GM23338 (cell line): ENCODE measurements at regions not wholly inside any gene's neighbourhood (a gene's known extent, or its start where the extent isn't known, plus 50 kb on each side); places are given as distances from the start of the nearest gene placed in this dataset.

Experiments used
- ATAC-seq: fragments of 200-7000 bp; cut with Tn5 transposase; 3 replicates; pipeline ENCODE4 v1.9.1; 2020
- DNase-seq: peaks from one replicate; pipeline ENCODE4 v3.0.0-alpha.2; 2015; ENCODE audit warnings: low spot score
- H2AFZ ChIP-seq: fragments of 200-600 bp; sonication (generic); 2 replicates; pipeline ENCODE4 v1.8.0; 2016; ENCODE audit warnings: antibody characterized with exemption, mild to moderate bottlenecking, moderate library complexity
- H3F3A ChIP-seq: fragments of 200-600 bp; sonication (generic); replicated peaks from 2 replicates; pipeline ENCODE4 v1.8.0; 2017; ENCODE audit warnings: antibody characterized with exemption, mixed run types, low read depth
- H3K27ac ChIP-seq: fragments of 200-600 bp; sonication (generic); 2 replicates; pipeline ENCODE4 v1.6.1; 2016; ENCODE audit warnings: low read depth
- H3K27me3 ChIP-seq: fragments of 200-600 bp; sonication (generic); 2 replicates; pipeline ENCODE4 v1.8.0; 2016; ENCODE audit warnings: mild to moderate bottlenecking, mixed run types, moderate library complexity; ENCODE audit not compliant: insufficient read depth
- H3K36me3 ChIP-seq: fragments of 200-600 bp; sonication (generic); 2 replicates; pipeline ENCODE4 v1.8.0; 2016; ENCODE audit warnings: mild to moderate bottlenecking; ENCODE audit not compliant: insufficient read depth
- H3K4me1 ChIP-seq: fragments of 200-600 bp; sonication (generic); 2 replicates; pipeline ENCODE4 v1.8.0; 2016; ENCODE audit warnings: mild to moderate bottlenecking, moderate library complexity; ENCODE audit not compliant: insufficient read depth
- H3K4me2 ChIP-seq: fragments of 200-600 bp; sonication (generic); 2 replicates; pipeline ENCODE4 v1.7.1; 2017; ENCODE audit warnings: mixed run types
- H3K4me3 ChIP-seq: fragments of 200-600 bp; sonication (generic); 2 replicates; pipeline ENCODE4 v1.6.1; 2016; ENCODE audit warnings: mixed run types
- H3K79me2 ChIP-seq: fragments of 200-600 bp; sonication (generic); replicated peaks from 2 replicates; pipeline ENCODE4 v1.8.0; 2017; ENCODE audit warnings: mild to moderate bottlenecking; ENCODE audit not compliant: insufficient read depth
- H3K9me2 ChIP-seq: fragments of 200-600 bp; sonication (generic); 2 replicates; pipeline ENCODE4 v1.8.0; 2017; ENCODE audit not compliant: insufficient read depth
- H4K20me1 ChIP-seq: fragments of 200-600 bp; sonication (generic); replicated peaks from 2 replicates; pipeline ENCODE4 v1.8.0; 2017; ENCODE audit warnings: mild to moderate bottlenecking; ENCODE audit not compliant: insufficient read depth
- H3K27ac Mint-ChIP-seq: 2 replicates; pipeline ENCODE4 v1.8.0; 2020; ENCODE audit warnings: inconsistent platforms, mild to moderate bottlenecking, moderate library complexity, mixed read lengths
- H3K27me3 Mint-ChIP-seq: 3 replicates; pipeline ENCODE4 v1.8.0; 2022; ENCODE audit warnings: low read depth, mild to moderate bottlenecking, moderate library complexity, mixed read lengths, inconsistent platforms; ENCODE audit not compliant: insufficient read depth, poor library complexity
- H3K36me3 Mint-ChIP-seq: 3 replicates; pipeline ENCODE4 v1.8.0; 2021; ENCODE audit warnings: low read depth, mild to moderate bottlenecking, inconsistent platforms, moderate library complexity, mixed read lengths
- H3K4me1 Mint-ChIP-seq: 3 replicates; pipeline ENCODE4 v1.8.0; 2020; ENCODE audit warnings: mild to moderate bottlenecking, inconsistent platforms, mixed read lengths
- H3K4me3 Mint-ChIP-seq: 3 replicates; pipeline ENCODE4 v1.8.0; 2021; ENCODE audit warnings: moderate library complexity, mild to moderate bottlenecking, inconsistent platforms, mixed read lengths
- H3K9me3 Mint-ChIP-seq: 3 replicates; pipeline ENCODE4 v1.8.0; 2020; ENCODE audit warnings: moderate library complexity, mild to moderate bottlenecking, inconsistent platforms, mixed read lengths
- CREB1 ChIP-seq: fragments of 250-450 bp; sonication (Bioruptor Pico); IDR thresholded peaks from 2 replicates; pipeline ENCODE4 v1.5.0; 2020; ENCODE audit warnings: low read depth, mild to moderate bottlenecking, moderate library complexity
- EZH2 ChIP-seq: fragments of 200-600 bp; sonication (generic); IDR thresholded peaks from one replicate; pipeline ENCODE4 v1.8.0; 2017; ENCODE audit warnings: antibody characterized with exemption, mild to moderate bottlenecking, low read depth; ENCODE audit not compliant: unreplicated experiment
- EZH2phosphoT487 ChIP-seq: fragments of 200-600 bp; sonication (generic); IDR thresholded peaks from one replicate; pipeline ENCODE4 v1.8.1; 2018; ENCODE audit warnings: antibody characterized with exemption; ENCODE audit not compliant: unreplicated experiment
- JUNB ChIP-seq: IDR thresholded peaks from one replicate; pipeline ENCODE4 v1.6.1; 2016; ENCODE audit warnings: antibody characterized with exemption; ENCODE audit not compliant: unreplicated experiment
- NANOG ChIP-seq: IDR thresholded peaks from 2 replicates; pipeline ENCODE4 v1.6.1; 2016; ENCODE audit warnings: antibody characterized with exemption, borderline replicate concordance
- POLR2AphosphoS5 ChIP-seq: IDR thresholded peaks from 2 replicates; pipeline ENCODE4 v1.6.1; 2016; ENCODE audit warnings: antibody characterized with exemption, low read depth
- STAT1 ChIP-seq: IDR thresholded peaks from one replicate; pipeline ENCODE4 v1.6.1; 2016; ENCODE audit warnings: antibody characterized with exemption; ENCODE audit not compliant: unreplicated experiment
- ZNF114 ChIP-seq: fragments of 250-450 bp; sonication (Bioruptor Pico); IDR thresholded peaks from 2 replicates; pipeline ENCODE4 v1.5.0; 2020; ENCODE audit warnings: mild to moderate bottlenecking, moderate library complexity
- ZNF331 ChIP-seq: fragments of 250-450 bp; sonication (Bioruptor Pico); IDR thresholded peaks from 2 replicates; pipeline ENCODE4 v1.5.0; 2020; ENCODE audit warnings: low read depth, mild to moderate bottlenecking, moderate library complexity
- TF ChIP-seq, protein P1 (sequence below): IDR thresholded peaks from 2 replicates; pipeline ENCODE4 v1.6.1; 2016; ENCODE audit warnings: antibody characterized with exemption
- TF ChIP-seq, protein P2 (sequence below): IDR thresholded peaks from one replicate; pipeline ENCODE4 v1.6.1; 2018; ENCODE audit warnings: antibody characterized with exemption; ENCODE audit not compliant: unreplicated experiment
- TF ChIP-seq, protein P3 (sequence below), 2 experiments: fragments of 200-600 bp in 1 of 2; sonication (generic) in 1 of 2; conservative IDR thresholded peaks; 2 replicates each; pipeline versions ENCODE4 v1.5.1 to v1.6.1; 2016 to 2017; ENCODE audit warnings: antibody characterized with exemption in 2 of 2, low read depth in 2 of 2, mild to moderate bottlenecking in 2 of 2, moderate library complexity in 1 of 2

- Histone ChIP-seq H3K27ac (no peak overlapping the region), H3K4me3 (no peak overlapping the region), H2AFZ (no peak overlapping the region), H4K20me1 (no peaks in the 10 kb centered on the region), H3K4me1 (no peaks in the 10 kb centered on the region), H3F3A (no peaks in the 10 kb centered on the region), H3K9me2 (no peaks in the 10 kb centered on the region), H3K36me3 (no peaks in the 10 kb centered on the region), H3K27me3 (no peaks in the 10 kb centered on the region), H3K79me2 (no peaks in the 10 kb centered on the region), H3K4me2 (no peak overlapping the region)
- ATAC-seq: no peak
- H3K4me3 Mint-ChIP-seq: no peak overlapping the region
- no peaks in the 10 kb centered on the region for H3K4me1 Mint-ChIP-seq
- H3K36me3 Mint-ChIP-seq: no peaks in the 10 kb centered on the region
- peaks cover 2% of the 10 kb centered on the region for H3K27me3 Mint-ChIP-seq
- DNase-seq: no peak
- no peaks in the 10 kb centered on the region for H3K9me3 Mint-ChIP-seq
- no peak overlapping the region for H3K27ac Mint-ChIP-seq
- TF ChIP-seq JUNB (no peak), NANOG (no peak), CREB1 (CRISPR knock-in tag) (no peak), POLR2AphosphoS5 (no peak), ZNF114 (no peak), EZH2phosphoT487 (no peak), ZNF331 (CRISPR knock-in tag) (no peak), STAT1 (no peak)
- TF ChIP-seq, protein P1, sequence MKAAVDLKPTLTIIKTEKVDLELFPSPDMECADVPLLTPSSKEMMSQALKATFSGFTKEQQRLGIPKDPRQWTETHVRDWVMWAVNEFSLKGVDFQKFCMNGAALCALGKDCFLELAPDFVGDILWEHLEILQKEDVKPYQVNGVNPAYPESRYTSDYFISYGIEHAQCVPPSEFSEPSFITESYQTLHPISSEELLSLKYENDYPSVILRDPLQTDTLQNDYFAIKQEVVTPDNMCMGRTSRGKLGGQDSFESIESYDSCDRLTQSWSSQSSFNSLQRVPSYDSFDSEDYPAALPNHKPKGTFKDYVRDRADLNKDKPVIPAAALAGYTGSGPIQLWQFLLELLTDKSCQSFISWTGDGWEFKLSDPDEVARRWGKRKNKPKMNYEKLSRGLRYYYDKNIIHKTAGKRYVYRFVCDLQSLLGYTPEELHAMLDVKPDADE: no peak
- TF ChIP-seq, protein P2, sequence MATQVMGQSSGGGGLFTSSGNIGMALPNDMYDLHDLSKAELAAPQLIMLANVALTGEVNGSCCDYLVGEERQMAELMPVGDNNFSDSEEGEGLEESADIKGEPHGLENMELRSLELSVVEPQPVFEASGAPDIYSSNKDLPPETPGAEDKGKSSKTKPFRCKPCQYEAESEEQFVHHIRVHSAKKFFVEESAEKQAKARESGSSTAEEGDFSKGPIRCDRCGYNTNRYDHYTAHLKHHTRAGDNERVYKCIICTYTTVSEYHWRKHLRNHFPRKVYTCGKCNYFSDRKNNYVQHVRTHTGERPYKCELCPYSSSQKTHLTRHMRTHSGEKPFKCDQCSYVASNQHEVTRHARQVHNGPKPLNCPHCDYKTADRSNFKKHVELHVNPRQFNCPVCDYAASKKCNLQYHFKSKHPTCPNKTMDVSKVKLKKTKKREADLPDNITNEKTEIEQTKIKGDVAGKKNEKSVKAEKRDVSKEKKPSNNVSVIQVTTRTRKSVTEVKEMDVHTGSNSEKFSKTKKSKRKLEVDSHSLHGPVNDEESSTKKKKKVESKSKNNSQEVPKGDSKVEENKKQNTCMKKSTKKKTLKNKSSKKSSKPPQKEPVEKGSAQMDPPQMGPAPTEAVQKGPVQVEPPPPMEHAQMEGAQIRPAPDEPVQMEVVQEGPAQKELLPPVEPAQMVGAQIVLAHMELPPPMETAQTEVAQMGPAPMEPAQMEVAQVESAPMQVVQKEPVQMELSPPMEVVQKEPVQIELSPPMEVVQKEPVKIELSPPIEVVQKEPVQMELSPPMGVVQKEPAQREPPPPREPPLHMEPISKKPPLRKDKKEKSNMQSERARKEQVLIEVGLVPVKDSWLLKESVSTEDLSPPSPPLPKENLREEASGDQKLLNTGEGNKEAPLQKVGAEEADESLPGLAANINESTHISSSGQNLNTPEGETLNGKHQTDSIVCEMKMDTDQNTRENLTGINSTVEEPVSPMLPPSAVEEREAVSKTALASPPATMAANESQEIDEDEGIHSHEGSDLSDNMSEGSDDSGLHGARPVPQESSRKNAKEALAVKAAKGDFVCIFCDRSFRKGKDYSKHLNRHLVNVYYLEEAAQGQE: no peak
Observed at GRCh38 chr1:55311057-55311641, 96.0 kb upstream of the USP24 start.

DNA sequence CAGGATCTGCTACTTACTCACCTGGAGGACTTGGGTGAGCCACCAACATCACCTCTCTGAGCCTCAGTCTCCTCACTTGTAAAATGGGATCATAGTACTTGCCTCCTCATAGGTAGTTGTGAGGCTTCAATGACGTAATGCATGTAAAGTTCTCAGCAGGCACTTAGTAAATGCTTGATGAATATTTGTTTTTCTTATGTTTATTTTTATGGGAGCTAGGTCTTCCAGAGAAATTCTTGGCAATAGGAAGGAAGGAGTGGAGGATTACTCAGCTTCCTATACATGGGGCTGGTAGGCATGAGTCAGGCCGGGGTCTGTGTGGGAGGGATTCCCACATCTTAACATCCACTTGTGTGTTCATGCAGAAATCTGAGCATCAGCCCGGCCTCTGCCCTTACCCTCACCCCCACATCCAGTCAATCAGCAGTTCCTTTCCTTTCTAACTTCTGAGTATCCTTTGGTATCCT lies 95.4 kb upstream of the USP24 start:
- ATAC-seq (no peak), DNase-seq (no peak)
- H2AFZ ChIP-seq: no peak overlapping the region
- H3K27me3 ChIP-seq: no peaks in the 10 kb centered on the region
- Mint-ChIP-seq H3K27me3 (peaks cover 2% of the 10 kb centered on the region), H3K4me3 (no peak overlapping the region), H3K36me3 (no peaks in the 10 kb centered on the region), H3K4me1 (no peaks in the 10 kb centered on the region), H3K27ac (no peak overlapping the region), H3K9me3 (no peaks in the 10 kb centered on the region)
- H3F3A ChIP-seq: no peaks in the 10 kb centered on the region
- no peaks in the 10 kb centered on the region for H3K79me2 ChIP-seq
- 0 out of 2 replicates have a peak, but pooled peaks cover 2% of the 10 kb centered on the region for H3K9me2 ChIP-seq
- no peaks in the 10 kb centered on the region for H4K20me1 ChIP-seq
- no peak overlapping the region for H3K4me3 ChIP-seq
- no peaks in the 10 kb centered on the region for H3K4me1 ChIP-seq
- no peak overlapping the region for H3K27ac ChIP-seq
- H3K4me2 ChIP-seq: no peak overlapping the region
- H3K36me3 ChIP-seq: no peaks in the 10 kb centered on the region
- TF ChIP-seq NANOG: no peak
- no peak for TF ChIP-seq POLR2AphosphoS5
- no peak for TF ChIP-seq ZNF114
- TF ChIP-seq ZNF331 (CRISPR knock-in tag): no peak
- no peak for TF ChIP-seq STAT1
- TF ChIP-seq EZH2: no peak
- TF ChIP-seq, protein P3, sequence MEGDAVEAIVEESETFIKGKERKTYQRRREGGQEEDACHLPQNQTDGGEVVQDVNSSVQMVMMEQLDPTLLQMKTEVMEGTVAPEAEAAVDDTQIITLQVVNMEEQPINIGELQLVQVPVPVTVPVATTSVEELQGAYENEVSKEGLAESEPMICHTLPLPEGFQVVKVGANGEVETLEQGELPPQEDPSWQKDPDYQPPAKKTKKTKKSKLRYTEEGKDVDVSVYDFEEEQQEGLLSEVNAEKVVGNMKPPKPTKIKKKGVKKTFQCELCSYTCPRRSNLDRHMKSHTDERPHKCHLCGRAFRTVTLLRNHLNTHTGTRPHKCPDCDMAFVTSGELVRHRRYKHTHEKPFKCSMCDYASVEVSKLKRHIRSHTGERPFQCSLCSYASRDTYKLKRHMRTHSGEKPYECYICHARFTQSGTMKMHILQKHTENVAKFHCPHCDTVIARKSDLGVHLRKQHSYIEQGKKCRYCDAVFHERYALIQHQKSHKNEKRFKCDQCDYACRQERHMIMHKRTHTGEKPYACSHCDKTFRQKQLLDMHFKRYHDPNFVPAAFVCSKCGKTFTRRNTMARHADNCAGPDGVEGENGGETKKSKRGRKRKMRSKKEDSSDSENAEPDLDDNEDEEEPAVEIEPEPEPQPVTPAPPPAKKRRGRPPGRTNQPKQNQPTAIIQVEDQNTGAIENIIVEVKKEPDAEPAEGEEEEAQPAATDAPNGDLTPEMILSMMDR (conservative IDR thresholded peaks at IDR 0.05; ENCODE audit: low read depth in 2 of 2): no peak
- TF ChIP-seq JUNB: no peak
- TF ChIP-seq, protein P2: no peak
- TF ChIP-seq, protein P1: no peak
- TF ChIP-seq EZH2phosphoT487: no peak
- no peak for TF ChIP-seq CREB1 (CRISPR knock-in tag)
